H1 (cell line): ENCODE measurements at regions not wholly inside any gene's neighbourhood (a gene's known extent, or its start where the extent isn't known, plus 50 kb on each side); places are given as distances from the start of the nearest gene placed in this dataset.

Experiments used
- ATF3 ChIP-seq: IDR thresholded peaks from 2 replicates; pipeline ENCODE4 v1.6.1; 2011; ENCODE audit warnings: low read depth, mild to moderate bottlenecking, low read length; ENCODE audit not compliant: insufficient read depth
- BACH1 ChIP-seq: IDR thresholded peaks from 2 replicates; pipeline ENCODE4 v1.6.1; 2012; ENCODE audit warnings: low read length, improper control_type of control experiment
- CHD7 ChIP-seq: fragments of 300-600 bp; sonication (generic); IDR thresholded peaks from 2 replicates; pipeline ENCODE4 v1.7.1; 2012; ENCODE audit warnings: low read length, moderate library complexity, mild to moderate bottlenecking, inconsistent platforms; ENCODE audit not compliant: insufficient replicate concordance
- EP300 ChIP-seq, 2 experiments: IDR thresholded peaks; 1 replicate in 1 of 2; 2 replicates in 1 of 2; pipeline ENCODE4 v1.6.1; 2011 to 2012; ENCODE audit warnings: low read depth in 2 of 2, low read length in 2 of 2, mild to moderate bottlenecking in 2 of 2, borderline replicate concordance in 1 of 2, inconsistent platforms in 1 of 2, moderate library complexity in 1 of 2
- HDAC2 ChIP-seq, 2 experiments: fragments of 300-600 bp in 1 of 2; sonication (generic) in 1 of 2; IDR thresholded peaks; 2 replicates each; pipeline ENCODE4 v1.6.1; 2011 to 2012; ENCODE audit warnings: low read depth in 2 of 2, low read length in 2 of 2, mild to moderate bottlenecking in 2 of 2, moderate library complexity in 2 of 2, borderline replicate concordance in 1 of 2, inconsistent platforms in 1 of 2
- MAX ChIP-seq: IDR thresholded peaks from 2 replicates; pipeline ENCODE4 v1.6.1; 2012; ENCODE audit warnings: inconsistent platforms
- POLR2A ChIP-seq, 2 experiments: IDR thresholded peaks; 1 replicate in 1 of 2; 2 replicates in 1 of 2; pipeline ENCODE4 v1.6.1; 2011; ENCODE audit warnings: low read depth in 2 of 2, low read length in 2 of 2, mild to moderate bottlenecking in 2 of 2; ENCODE audit errors: control extremely low read depth in 1 of 2
- SP4 ChIP-seq: IDR thresholded peaks from 2 replicates; pipeline ENCODE4 v1.6.1; 2012; ENCODE audit warnings: low read length, inconsistent platforms
- SUZ12 ChIP-seq: fragments of 200-600 bp; sonication (generic); IDR thresholded peaks from 2 replicates; pipeline ENCODE4 v1.6.1; 2012; ENCODE audit warnings: mild to moderate bottlenecking, inconsistent platforms, low read length, moderate library complexity, mixed read lengths

- TF ChIP-seq CHD7 (no peak), MAX (no peak), ATF3 (no peak), EP300 (IDR thresholded peaks at IDR 0.05; ENCODE audit: borderline replicate concordance in 1 of 2, low read depth in 2 of 2, low read length in 2 of 2) (no peak), BACH1 (no peak), POLR2A (IDR thresholded peaks at IDR 0.05; ENCODE audit: control extremely low read depth in 1 of 2, low read depth in 2 of 2, low read length in 2 of 2) (no peak), SUZ12 (no peak), SP4 (no peak), HDAC2 (IDR thresholded peaks at IDR 0.05; ENCODE audit: borderline replicate concordance in 1 of 2, low read depth in 2 of 2, low read length in 2 of 2) (no peak)
- TF ChIP-seq, all 59 proteins: peak for 0
Measured at GRCh38 chr2:83802604-83803003, 656.5 kb downstream of the SUCLG1 start (continued).
